GM21515 (cell line): ENCODE measurements at regions not wholly inside any gene's neighbourhood (a gene's known extent, or its start where the extent isn't known, plus 50 kb on each side); places are given as distances from the start of the nearest gene placed in this dataset.
"Not testable (repeated sequence)": the region's sequence is repeated elsewhere in the genome, so short reads cannot be mapped to it uniquely, and the experiment has no call there.

Source experiments
- ATAC-seq: cut with Tn5 transposase; IDR thresholded peaks from one replicate; pipeline ENCODE4 v1.9.1; 2021; ENCODE audit not compliant: unreplicated experiment

- no peak for ATAC-seq
These were observed 123.8 kb upstream of the ID4 start for GRCh38 chr6:19713411-19713810.

DNA sequence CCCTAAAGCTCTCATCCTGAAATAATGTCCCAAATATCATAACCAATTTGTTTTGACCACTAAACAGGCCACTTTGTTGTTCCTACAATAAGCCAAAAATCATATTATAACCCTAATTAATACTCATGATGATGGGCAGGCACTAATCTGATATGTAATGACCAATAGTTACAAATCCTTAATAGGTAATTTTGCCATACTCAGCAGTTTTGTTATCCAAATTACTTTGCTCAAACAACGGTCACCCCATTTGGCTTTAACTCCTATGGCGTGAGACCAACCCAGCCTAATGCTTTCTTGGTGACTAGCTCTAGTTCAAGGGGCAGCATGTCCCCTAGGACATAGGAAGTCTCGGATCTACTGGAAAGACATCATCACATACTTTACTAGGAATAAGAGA is 123.2 kb upstream of the ID4 start:
- no peak for ATAC-seq

DNA sequence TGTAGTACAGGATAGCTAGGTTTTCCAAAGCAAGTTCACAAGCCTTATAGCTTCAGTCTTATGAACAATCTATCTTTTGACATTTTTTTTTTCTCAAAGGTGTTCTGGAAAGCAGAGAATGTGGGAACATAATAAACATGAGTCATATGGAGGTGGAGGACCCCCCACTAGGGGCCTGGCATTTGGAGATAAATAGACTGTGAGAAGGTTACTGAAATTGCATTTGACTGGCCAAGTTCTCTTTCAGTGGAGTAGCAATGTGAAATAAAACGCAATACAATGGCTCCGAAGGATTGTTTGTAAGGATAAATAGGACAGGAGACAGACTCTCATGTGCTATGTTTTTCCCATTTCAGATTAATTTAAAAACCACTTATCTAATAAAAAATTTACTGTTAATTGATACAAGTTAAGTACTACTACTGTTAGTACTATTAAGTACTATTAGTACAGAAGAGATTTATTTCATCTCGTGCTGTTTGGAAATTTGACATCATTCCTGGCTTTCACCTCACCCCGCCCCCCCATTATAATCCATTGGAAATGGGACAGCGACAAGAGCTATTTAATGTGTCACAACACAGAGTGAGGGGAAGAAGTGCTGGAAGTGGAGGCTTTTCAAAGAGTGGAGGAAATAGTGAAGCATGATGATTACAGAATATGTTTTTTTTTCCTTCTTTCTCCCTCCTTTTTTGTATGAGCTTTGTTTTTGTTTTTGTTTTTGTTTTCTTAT is 122.6 kb upstream of the ID4 start:
- ATAC-seq = no peak

- no peak for ATAC-seq
These were observed 122.0 kb upstream of the ID4 start for GRCh38 chr6:19715167-19715551.

DNA sequence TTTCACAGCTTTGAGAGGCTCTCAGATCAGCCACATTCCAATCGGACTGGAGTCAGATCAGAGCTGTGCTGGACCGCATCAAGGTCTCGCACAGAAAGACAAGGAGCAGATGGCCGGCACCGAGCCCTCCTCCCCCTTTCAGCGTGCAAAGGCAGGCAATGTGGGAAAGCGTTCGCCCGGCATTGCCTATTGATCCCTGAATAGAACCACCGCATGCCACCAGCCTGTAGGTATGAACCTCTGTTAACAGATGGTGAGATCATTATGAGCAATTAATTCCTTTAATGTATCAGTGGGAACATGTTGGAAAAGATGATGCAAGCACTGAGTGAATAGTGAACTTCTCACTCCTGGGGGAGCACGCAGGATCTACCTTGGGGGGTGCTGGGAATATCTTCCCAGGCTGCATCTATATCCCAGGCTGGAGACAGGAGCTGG is 117.5 kb upstream of the ID4 start:
- ATAC-seq = no peak

DNA sequence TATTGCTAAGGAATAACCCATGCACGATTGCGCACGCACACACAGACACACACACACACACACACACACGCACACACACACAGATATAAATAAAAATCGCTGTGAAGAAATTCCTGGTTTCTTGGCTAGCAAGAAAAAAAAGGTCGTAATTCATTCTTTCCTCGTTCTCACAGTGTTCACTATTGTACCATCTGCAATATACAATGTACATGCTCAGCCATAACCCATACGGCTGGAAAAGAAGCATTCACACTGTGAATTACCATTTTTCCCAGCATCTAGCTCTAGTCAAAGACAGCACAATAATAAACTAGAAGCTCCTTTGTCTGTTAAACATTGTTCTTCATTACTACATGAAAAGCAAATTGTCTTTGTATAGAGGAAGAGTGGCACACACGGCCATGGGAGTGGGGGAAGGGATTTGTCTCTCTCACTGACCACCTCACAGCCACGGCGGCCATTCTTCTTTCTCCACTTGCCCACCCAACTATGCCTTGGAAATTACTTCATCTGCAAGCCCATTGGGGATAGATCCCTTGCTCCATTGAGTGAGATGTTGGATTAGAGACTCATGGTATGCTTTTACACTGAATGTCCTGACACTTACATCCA is 115.3 kb upstream of the ID4 start:
- no peak for ATAC-seq

GRCh38 chr6:19722999-19723398 is 114.2 kb upstream of the ID4 start:
- no peak for ATAC-seq

DNA sequence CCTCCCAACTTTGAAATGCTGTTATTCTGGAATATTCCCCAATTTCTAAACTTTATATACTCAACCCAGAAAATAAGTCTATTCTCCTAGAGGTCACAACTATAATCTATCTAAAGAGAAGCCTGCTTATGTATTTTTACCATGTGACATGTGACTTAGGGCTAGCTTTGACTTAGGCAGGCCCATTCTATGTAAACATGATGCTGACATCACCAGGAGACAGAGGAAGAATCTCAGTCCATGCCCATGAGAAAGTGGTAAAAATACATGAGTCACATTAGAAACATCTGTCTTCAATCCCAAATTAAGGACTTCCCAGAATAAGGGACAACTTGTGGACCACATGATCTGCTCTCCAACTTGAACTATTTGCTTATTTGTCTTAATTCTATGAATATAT is 113.6 kb upstream of the ID4 start:
- ATAC-seq = no peak

DNA sequence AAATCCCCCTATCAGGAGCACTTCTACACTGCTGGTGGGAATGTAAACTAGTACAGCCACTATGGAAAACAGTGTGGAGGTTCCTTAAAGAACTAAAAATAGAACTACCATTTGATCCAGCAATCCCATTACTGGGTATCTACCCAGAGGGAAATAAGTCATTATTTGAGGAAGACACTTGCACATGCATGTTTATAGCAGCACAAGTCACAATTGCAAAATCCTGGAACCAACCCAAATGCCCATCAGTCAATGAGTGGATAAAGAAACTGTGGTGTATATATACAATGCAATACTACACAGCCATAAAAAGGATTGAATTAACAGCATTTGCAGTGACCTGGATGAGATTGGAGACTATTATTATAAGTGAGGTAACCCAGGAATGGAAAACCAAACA is 111.7 kb upstream of the ID4 start:
- not testable (repeated sequence) for ATAC-seq

DNA sequence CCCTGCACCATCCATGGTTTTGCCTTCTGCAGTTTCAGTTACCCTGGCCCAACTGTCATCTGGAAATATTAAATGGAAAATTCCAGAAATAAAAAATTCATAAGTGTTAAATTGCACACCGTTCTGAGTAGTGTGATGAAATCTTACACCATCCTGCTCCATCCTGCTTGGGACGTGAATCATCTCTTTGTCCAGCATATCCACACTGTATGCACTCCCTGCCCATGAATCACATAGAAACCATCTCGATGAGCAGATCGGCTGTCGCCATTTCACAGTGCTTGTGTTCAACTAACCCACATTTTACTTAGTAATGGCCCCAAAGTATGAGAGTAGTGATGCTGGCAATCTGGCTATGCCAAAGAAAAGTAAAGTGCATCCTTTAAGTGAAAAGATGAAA is 105.9 kb upstream of the ID4 start:
- ATAC-seq = no peak

DNA sequence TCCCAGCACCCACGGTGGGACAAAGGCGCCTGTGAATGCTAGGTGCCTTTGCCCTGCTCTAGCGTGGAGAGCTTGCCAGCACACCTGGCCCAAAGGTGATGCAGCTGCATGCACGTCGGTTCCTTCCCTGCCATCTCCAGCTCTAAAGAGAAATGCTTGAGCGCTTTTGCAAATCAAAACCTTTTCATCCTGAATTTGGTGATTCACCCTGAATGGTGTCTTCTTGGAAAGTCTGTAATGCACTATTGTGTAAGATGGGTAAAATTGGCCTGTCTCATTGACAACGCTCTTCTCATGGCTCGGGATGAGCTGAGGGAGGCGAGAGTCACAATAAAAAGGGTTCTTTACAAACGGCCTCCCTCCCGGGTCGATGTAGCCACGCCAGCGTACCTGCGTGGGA is 103.1 kb upstream of the ID4 start:
- no peak for ATAC-seq

- ATAC-seq = no peak
These were observed 102.7 kb upstream of the ID4 start for GRCh38 chr6:19734519-19734918.

DNA sequence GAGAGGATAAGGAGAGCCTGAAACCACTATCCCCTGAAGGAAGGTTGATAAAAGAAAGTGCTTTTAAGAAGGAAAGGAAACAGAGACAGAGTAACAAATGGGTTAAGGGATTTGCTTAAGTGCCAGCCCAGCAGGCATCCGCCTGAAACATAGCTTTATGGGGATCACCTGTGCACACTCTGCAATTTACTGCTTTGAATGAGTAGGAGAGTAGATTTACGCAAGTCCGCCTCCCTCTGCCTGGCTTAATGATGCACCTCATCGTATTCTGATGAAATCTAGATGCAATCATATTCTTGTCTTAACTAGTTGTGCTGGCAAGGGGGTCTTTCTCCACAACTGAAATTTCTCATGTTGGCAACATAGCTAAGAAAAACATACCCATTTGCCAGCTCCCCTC is 101.1 kb upstream of the ID4 start:
- ATAC-seq = no peak

- ATAC-seq = no peak
These were observed 99.2 kb upstream of the ID4 start for GRCh38 chr6:19738010-19738409.

- ATAC-seq = no peak
These were observed 87.4 kb upstream of the ID4 start for GRCh38 chr6:19749722-19750121.

- no peak for ATAC-seq
These were observed 84.4 kb upstream of the ID4 start for GRCh38 chr6:19752746-19753145.

GRCh38 chr6:19753826-19754225 is 83.3 kb upstream of the ID4 start:
- ATAC-seq = no peak

GRCh38 chr6:19754686-19755085 is 82.5 kb upstream of the ID4 start:
- no peak for ATAC-seq

- ATAC-seq = no peak
These were observed 82.0 kb upstream of the ID4 start for GRCh38 chr6:19755181-19755580.

- no peak for ATAC-seq
These were observed 80.1 kb upstream of the ID4 start for GRCh38 chr6:19757036-19757435.

DNA sequence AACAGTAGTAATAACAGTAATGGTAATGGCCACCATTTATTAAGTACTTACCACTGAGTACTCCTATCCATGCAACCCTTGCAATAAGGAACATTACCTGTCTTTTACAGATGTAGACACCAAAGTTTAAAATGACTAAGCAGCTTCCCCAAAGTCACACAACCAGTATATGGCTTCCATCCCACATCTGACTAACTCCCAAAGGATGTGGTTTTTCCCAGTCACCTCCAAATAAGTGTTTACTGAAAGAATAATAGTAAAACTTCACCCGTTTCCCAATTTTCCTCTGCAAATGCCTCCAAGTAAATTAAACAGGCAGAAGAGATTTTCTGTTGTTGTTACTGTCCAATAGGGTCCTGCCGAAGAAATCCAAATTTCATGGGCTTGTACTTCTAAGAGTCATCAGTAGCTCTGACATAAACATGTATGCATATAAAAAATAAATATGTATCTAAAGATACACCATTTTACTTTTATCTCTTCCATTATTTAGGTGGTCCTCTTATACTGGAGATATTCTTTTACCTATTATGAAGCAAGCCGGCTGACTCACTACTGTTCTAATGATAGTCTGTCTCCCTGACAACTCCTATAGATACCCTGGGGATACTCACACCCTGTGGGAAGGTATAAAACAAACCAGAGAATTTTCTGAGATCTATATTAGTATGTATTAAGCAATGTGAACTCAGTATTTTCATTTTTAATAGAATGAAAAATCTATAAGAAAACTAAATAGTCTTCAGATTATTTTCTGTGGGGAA is 77.9 kb upstream of the ID4 start:
- no peak for ATAC-seq

DNA sequence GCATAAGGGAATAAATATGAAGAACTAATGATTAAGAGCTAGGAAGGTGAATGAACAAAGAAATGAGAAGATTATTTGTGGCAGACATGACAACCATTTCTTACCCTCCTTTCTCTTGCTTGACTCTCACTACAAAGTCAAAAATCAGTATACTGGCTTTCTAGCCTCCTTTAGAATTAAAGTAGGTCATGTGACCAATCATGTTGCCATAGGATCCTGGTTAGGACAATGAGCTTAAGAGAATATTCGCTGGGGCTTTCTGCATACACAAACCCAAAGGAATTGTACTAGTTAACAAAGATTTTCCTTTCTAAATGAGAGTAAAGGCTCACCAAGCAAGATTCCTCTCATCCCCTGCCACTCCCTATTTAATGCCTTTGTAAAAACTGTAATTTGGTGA is 76.0 kb upstream of the ID4 start:
- ATAC-seq = no peak
